HG03103 (cell line): ENCODE measurements at regions not wholly inside any gene's neighbourhood (a gene's known extent, or its start where the extent isn't known, plus 50 kb on each side); places are given as distances from the start of the nearest gene placed in this dataset.
A peak's percentile ranks its signal among the peaks of the same experiment; 100 is the strongest.
"Not testable (repeated sequence)": the region's sequence is repeated elsewhere in the genome, so short reads cannot be mapped to it uniquely, and the experiment has no call there.

Source experiments
- ATAC-seq: cut with Tn5 transposase; IDR thresholded peaks from one replicate; pipeline ENCODE4 v1.9.1; 2021; ENCODE audit warnings: low read depth; ENCODE audit not compliant: unreplicated experiment

GRCh38 chr5:74465724-74466123 lies 174.8 kb downstream of the ENC1 start:
- ATAC-seq = no peak

GRCh38 chr5:74464512-74465209 lies 175.9 kb downstream of the ENC1 start:
- ATAC-seq = no peak

- no peak for ATAC-seq
These were observed 178.2 kb downstream of the ENC1 start for GRCh38 chr5:74462356-74462755.

GRCh38 chr5:74461251-74461650 lies 179.3 kb downstream of the ENC1 start:
- ATAC-seq = no peak

GRCh38 chr5:74460694-74461093 lies 179.8 kb downstream of the ENC1 start:
- ATAC-seq = no peak

GRCh38 chr5:74459984-74460383 lies 180.5 kb downstream of the ENC1 start:
- no peak for ATAC-seq

- ATAC-seq = no peak
These were observed 182.7 kb downstream of the ENC1 start for GRCh38 chr5:74457876-74458275.

GRCh38 chr5:74454263-74455030 lies 186.1 kb downstream of the ENC1 start:
- no peak for ATAC-seq

- ATAC-seq = no peak
These were observed 187.7 kb downstream of the ENC1 start for GRCh38 chr5:74452856-74453255.

GRCh38 chr5:74450095-74450494 lies 190.4 kb downstream of the ENC1 start:
- no peak for ATAC-seq

GRCh38 chr5:74446725-74447241 lies 193.7 kb downstream of the ENC1 start:
- ATAC-seq = no peak

GRCh38 chr5:74442466-74442865 lies 198.1 kb downstream of the ENC1 start:
- ATAC-seq = no peak

- ATAC-seq = no peak
These were observed 198.9 kb downstream of the ENC1 start for GRCh38 chr5:74441616-74442015.

- ATAC-seq = no peak
These were observed 200.2 kb downstream of the ENC1 start for GRCh38 chr5:74440341-74440740.

GRCh38 chr5:74437870-74438269 lies 202.7 kb downstream of the ENC1 start:
- not testable (repeated sequence) for ATAC-seq

- no peak for ATAC-seq
These were observed 206.4 kb downstream of the ENC1 start for GRCh38 chr5:74433896-74434829.

GRCh38 chr5:74433255-74433895 lies 207.2 kb downstream of the ENC1 start:
- peak; percentile 51 for ATAC-seq

- no peak for ATAC-seq
These were observed 207.8 kb downstream of the ENC1 start for GRCh38 chr5:74432721-74433120.

GRCh38 chr5:74432216-74432615 lies 208.3 kb downstream of the ENC1 start:
- ATAC-seq = no peak

GRCh38 chr5:74431290-74431669 lies 209.2 kb downstream of the ENC1 start:
- ATAC-seq = no peak
